ENCODE measurements at regions not wholly inside any gene's neighbourhood (a gene's known extent, or its start where the extent isn't known, plus 50 kb on each side); places are given as distances from the start of the nearest gene placed in this dataset.

- no peak for DNase-seq (ENCODE audit: low read depth in 2 of 2)
Observed at GRCh38 chr13:44093607-44094564, 214.2 kb downstream of the LACC1 start.

GRCh38 chr13:44096901-44097300 is 217.2 kb downstream of the LACC1 start:
- no peak for DNase-seq (ENCODE audit: low read depth in 2 of 2)

GRCh38 chr13:44098559-44098958 is 218.9 kb downstream of the LACC1 start:
- DNase-seq (ENCODE audit: low read depth in 2 of 2) = no peak

- no peak for DNase-seq (ENCODE audit: low read depth in 2 of 2)
Observed at GRCh38 chr13:44101347-44102083, 221.8 kb downstream of the LACC1 start.

- DNase-seq (ENCODE audit: low read depth in 2 of 2) = no peak
Observed at GRCh38 chr13:44103429-44104196, 223.9 kb downstream of the LACC1 start.

DNA sequence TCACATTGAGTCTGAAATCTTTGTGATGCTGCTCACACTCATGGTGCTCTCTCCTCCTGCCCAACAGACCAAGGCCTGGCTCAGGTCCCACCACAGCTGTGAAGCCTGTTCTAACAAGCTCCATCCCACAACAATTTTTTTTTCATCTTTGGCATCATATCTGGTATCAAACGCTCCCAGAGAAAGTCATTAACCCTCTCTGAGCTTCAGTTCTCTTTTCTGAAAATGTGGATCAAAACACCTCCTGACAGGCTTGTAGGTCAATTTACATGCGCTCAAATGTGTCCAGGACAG is 224.4 kb downstream of the LACC1 start:
- no peak for DNase-seq (ENCODE audit: low read depth in 2 of 2)

GRCh38 chr13:44104969-44105368 is 225.3 kb downstream of the LACC1 start:
- no peak for DNase-seq (ENCODE audit: low read depth in 2 of 2)

GRCh38 chr13:44106266-44107152 is 226.8 kb downstream of the LACC1 start:
- no peak for DNase-seq (ENCODE audit: low read depth in 2 of 2)

GRCh38 chr13:44107357-44108121 is 227.8 kb downstream of the LACC1 start:
- DNase-seq (ENCODE audit: low read depth in 2 of 2) = no peak

- no peak for DNase-seq (ENCODE audit: low read depth in 2 of 2)
Observed at GRCh38 chr13:44108331-44108858, 228.7 kb downstream of the LACC1 start.

DNA sequence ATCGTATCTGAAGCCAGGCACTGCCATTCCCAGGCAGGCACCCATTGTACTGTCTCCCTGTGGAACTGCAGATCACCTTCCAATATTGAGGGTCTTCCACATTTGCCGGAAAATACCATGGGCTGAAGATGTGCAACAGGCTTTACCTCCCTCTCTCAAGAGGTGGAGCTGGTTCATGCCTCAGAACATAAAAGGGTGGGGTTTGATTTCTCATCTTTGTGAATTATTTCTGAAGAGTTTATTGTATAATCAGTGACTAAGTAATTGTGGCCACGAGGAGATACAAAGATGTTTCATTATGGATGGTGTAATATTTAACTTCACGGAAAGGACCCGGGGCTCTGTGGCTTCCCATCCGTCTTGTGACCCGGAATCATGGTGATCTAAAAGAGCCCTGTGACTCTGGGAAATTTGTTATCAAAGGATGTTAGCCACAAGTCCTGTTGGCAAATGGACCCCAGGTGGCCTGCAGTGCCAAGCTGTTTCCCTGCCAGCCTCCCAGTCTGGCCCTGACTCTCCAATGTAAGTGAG is 230.5 kb downstream of the LACC1 start:
- DNase-seq (ENCODE audit: low read depth in 2 of 2) = no peak

DNA sequence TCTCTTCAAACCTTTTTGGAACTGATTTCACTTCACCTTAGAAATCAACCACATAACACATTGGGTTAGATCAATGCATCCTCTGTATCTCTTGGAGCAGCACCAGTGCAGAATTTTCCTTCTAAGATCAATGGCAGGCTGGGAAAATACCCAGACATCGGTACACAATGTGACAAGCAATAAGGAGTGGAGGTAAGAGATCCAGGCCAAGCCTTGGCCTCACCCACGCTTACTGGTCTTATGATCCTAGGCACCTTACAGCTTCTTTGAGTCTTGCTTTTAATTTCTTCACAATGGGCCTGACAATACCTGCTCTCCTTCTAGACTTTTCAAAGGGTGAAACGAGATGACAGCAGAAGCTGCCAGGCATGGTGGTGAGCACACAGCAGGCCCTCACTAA is 232.0 kb downstream of the LACC1 start:
- DNase-seq (ENCODE audit: low read depth in 2 of 2) = no peak

GRCh38 chr13:44112700-44113329 is 233.1 kb downstream of the LACC1 start:
- no peak for DNase-seq (ENCODE audit: low read depth in 2 of 2)

DNA sequence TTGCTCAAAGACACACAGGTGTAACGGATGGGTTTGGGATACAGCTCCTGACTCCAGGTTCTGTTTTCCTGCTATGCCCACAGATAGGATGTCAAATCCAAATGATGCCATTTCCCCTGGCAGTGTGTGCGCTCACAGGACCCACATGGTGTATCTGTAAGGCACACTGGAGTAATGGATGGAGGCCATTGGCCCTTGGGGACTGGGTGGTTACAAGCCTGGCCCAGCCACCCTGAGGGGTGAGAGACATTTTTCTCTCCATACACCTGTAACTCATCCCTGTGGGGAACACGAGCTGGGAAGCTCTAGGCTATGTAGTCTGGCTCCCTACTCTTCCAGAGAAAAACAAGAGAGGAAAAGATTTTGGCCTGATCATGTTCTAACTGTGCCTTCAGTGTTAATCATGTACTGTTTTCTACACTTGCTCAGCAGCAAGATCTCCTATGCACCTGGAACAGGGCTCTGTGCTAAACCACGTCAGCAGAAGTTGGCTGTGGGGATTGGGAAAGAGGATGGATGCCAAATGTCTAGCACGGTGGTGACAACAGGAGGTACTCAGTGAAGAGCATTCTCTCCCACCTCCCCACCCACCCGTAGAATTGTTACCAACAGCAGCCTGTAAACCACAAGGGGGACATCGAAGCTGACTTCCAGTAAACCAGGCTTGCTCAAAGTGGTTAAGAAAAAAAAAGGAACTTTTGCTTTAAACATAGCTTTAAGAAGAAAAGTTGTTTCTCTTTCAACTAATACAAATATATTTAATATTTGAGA is 237.0 kb downstream of the LACC1 start:
- DNase-seq (ENCODE audit: low read depth in 2 of 2) = no peak

DNA sequence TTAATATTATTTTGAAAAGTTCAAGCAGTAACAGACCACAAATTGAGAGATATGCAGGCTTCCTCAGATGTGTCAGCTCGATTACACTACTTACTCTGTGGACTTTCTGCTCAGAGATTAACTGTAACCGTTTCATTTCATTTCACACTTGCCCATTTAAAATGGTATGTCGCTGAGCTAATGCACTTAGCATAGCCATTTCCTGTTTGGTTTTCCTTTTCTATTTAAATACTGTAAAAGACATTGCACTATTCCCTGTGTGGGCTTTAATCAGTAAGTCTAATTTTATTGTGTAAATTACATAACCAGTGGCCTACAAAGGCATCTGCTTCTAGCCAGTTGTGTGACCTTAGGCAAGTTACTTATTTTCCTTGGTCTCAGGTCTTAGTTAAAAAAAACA is 237.6 kb downstream of the LACC1 start:
- no peak for DNase-seq (ENCODE audit: low read depth in 2 of 2)

- DNase-seq (ENCODE audit: low read depth in 2 of 2) = no peak
Observed at GRCh38 chr13:44117816-44118215, 238.1 kb downstream of the LACC1 start.

GRCh38 chr13:44118881-44119280 is 239.2 kb downstream of the LACC1 start:
- no peak for DNase-seq (ENCODE audit: low read depth in 2 of 2)

GRCh38 chr13:44120043-44120442 is 240.3 kb downstream of the LACC1 start:
- DNase-seq (ENCODE audit: low read depth in 2 of 2) = no peak

All from activated CD4-positive, alpha-beta T cell treated with anti-CD3 and anti-CD28 coated beads for 24 hours (primary cell).